ENCODE measurements at regions not wholly inside any gene's neighbourhood (a gene's known extent, or its start where the extent isn't known, plus 50 kb on each side); places are given as distances from the start of the nearest gene placed in this dataset.

DNA sequence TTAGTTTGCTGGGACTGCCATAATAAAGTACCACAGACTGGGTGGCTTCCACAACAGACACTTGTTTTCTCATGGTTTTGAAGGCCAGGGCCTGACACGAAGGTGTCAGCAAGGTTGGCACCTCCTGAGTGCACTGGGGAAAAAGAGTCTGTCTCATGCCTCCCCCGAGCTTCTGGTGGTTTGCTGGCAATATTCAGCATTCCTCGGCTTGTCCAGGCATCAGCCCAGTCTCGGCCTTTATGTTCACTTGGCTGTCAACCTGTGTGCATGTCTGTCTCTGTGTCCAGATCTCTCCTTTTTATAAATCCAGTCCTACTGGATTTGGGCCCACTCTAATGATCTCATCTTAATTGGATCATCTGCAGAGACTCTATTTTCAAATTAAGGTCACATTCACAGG, 72.6 kb downstream of the DOP1B start:
- no peak for TF ChIP-seq CTCF (conservative IDR thresholded peaks at IDR 0.05; ENCODE audit: low read depth, low read length)
- TF ChIP-seq EZH2phosphoT487 (IDR thresholded peaks at IDR 0.05; ENCODE audit: borderline replicate concordance, low read length): no peak
